Central memory CD8-positive, alpha-beta T cell (primary cell): ENCODE measurements at regions not wholly inside any gene's neighbourhood (a gene's known extent, or its start where the extent isn't known, plus 50 kb on each side); places are given as distances from the start of the nearest gene placed in this dataset.
A peak's percentile ranks its signal among the peaks of the same experiment; 100 is the strongest.

ENCODE experiments used
- ATAC-seq: fragments of 150-1000 bp; cut with Tn5 transposase; replicated peaks from 2 replicates; pipeline ENCODE4 v1.10.0; 2022; ENCODE audit warnings: mild to moderate bottlenecking, moderate FRiP score, moderate number of reproducible peaks; ENCODE audit not compliant: poor library complexity, severe bottlenecking; ENCODE audit errors: extremely low read depth
- DNase-seq, 2 donors: peaks; one replicate each; pipeline ENCODE4 v3.0.0; 2021; ENCODE audit warnings: low spot score in 2 of 2
- H3K27ac Mint-ChIP-seq: one replicate; pipeline ENCODE4 v1.8.0; 2022; ENCODE audit warnings: low read depth, mild to moderate bottlenecking, moderate library complexity, mixed read lengths
- H3K27me3 Mint-ChIP-seq: one replicate; pipeline ENCODE4 v1.8.0; 2022; ENCODE audit warnings: mixed read lengths
- H3K36me3 Mint-ChIP-seq: one replicate; pipeline ENCODE4 v1.8.0; 2022; ENCODE audit warnings: mild to moderate bottlenecking, moderate library complexity, mixed read lengths; ENCODE audit not compliant: insufficient read depth
- H3K4me1 Mint-ChIP-seq: one replicate; pipeline ENCODE4 v1.8.0; 2022; ENCODE audit warnings: mixed read lengths
- H3K4me3 Mint-ChIP-seq: one replicate; pipeline ENCODE4 v1.8.0; 2022; ENCODE audit warnings: mild to moderate bottlenecking, moderate library complexity, mixed read lengths
- H3K9me3 Mint-ChIP-seq: one replicate; pipeline ENCODE4 v1.8.0; 2022; ENCODE audit warnings: mixed read lengths

DNA sequence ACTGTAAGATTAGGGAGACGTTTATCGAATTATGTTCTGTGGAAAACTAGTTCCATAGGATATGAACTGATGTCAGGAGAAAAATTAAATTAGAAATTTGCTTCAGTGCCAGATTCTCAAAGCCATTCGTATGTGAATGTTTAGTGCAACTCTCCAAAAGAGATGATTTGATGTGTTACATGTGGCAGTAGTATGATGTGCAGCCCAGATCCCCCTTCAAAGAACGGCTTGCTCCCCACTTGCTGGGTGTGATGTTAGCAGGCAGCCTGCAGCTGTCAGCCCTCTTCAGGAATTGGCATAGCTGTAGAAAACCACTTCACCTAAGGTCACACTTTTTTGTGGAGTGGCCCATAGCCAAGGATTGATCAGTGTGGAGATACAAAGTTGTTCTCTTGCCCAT lies 127.0 kb upstream of the CCDC54 start:
- H3K4me3 Mint-ChIP-seq: no peak overlapping the region
- H3K9me3 Mint-ChIP-seq: no peaks in the 10 kb centered on the region
- H3K27me3 Mint-ChIP-seq: no peaks in the 10 kb centered on the region
- no peak for ATAC-seq
- H3K27ac Mint-ChIP-seq: no peak overlapping the region
- DNase-seq: no peak
- no peaks in the 10 kb centered on the region for H3K36me3 Mint-ChIP-seq
- H3K4me1 Mint-ChIP-seq: no peaks in the 10 kb centered on the region

DNA sequence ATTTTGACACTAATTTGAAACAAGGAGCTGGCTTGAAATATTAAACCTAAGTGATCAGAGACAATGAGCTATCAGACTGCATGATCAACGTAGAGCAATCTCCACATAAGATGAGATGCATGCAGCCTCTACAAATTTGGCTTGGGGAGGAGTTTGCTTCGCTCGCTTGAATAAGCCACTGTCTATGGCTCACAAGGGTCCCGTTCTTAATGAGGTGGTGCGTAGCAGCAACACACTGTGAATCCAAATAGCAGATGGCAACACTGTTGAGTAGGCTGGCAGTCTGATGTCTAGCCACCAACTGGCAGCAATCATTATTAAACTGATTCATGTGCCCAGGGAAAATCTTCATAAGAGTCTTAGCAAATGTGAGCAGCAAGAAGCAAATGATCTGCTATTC lies 125.4 kb upstream of the CCDC54 start:
- H3K9me3 Mint-ChIP-seq: no peaks in the 10 kb centered on the region
- no peaks in the 10 kb centered on the region for H3K27me3 Mint-ChIP-seq
- no peaks in the 10 kb centered on the region for H3K4me1 Mint-ChIP-seq
- no peak overlapping the region for H3K4me3 Mint-ChIP-seq
- H3K36me3 Mint-ChIP-seq: no peaks in the 10 kb centered on the region
- ATAC-seq: no peak
- DNase-seq: no peak
- H3K27ac Mint-ChIP-seq: no peak overlapping the region

DNA sequence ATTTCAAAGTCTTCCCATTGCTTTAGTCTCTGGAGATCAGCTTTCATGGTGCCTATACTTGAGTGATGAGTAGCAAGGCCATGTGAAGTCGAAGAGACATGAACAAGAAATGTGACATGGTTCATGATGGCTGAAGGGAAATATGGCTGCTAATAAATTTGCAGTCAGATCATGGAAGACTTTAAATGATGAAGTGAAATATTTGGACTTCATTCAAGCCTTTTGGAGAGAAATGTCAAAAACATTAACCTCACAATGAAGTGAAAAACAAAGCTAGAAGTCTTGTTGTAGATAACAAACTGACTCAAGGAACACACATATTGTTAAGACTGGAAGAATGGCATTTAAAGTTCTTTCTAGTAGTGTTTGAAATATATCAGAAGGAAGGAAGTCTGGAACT lies 120.3 kb upstream of the CCDC54 start:
- no peak for DNase-seq
- Mint-ChIP-seq H3K36me3 (no peaks in the 10 kb centered on the region), H3K9me3 (no peaks in the 10 kb centered on the region), H3K4me1 (no peaks in the 10 kb centered on the region), H3K4me3 (no peak overlapping the region), H3K27me3 (peaks cover 37% of the 10 kb centered on the region), H3K27ac (no peak overlapping the region)
- no peak for ATAC-seq

DNA sequence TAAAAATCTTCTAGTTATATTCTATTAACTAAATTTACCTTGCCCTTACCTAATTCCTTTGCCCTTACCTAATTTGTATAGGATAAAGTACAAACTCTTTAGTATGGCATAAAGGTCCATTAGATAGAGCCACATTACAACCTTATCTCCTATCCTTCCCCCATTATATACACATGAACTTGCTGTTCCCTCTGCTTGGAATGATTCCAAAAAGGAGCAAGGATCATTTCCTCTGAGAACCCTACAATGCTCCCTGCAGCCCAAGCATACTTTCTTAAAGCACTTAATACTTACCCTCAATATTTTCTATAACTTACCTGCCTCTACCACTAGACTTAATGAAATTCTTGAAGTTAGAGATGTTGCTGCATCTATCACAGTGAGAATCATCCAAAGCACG lies 118.9 kb upstream of the CCDC54 start:
- DNase-seq (no peak), ATAC-seq (no peak)
- Mint-ChIP-seq H3K4me1 (no peaks in the 10 kb centered on the region), H3K36me3 (no peaks in the 10 kb centered on the region), H3K4me3 (no peak overlapping the region), H3K27ac (no peak overlapping the region), H3K9me3 (no peaks in the 10 kb centered on the region), H3K27me3 (peaks cover 37% of the 10 kb centered on the region)

DNA sequence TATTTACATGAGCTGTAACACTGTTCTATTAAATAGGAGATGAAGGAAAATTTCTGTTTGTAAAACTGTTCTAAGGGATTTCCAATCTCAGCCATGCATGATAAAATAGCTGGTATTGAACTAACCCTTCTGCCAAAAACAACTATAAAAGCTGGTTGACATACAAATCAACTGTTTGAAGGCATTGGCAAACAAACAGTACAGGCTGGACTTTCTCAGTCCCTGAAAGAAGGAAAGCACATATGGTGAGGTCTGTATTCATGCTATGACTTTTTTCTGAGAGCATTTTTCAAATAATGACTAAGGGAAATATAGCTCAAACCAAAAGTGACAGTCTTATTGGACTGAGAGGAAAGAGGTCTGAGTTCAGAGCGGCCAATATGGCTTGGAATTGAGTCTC lies 117.0 kb upstream of the CCDC54 start:
- no peak overlapping the region for H3K27ac Mint-ChIP-seq
- no peaks in the 10 kb centered on the region for H3K36me3 Mint-ChIP-seq
- H3K4me1 Mint-ChIP-seq: no peaks in the 10 kb centered on the region
- no peaks in the 10 kb centered on the region for H3K9me3 Mint-ChIP-seq
- H3K27me3 Mint-ChIP-seq: peaks cover 37% of the 10 kb centered on the region
- ATAC-seq: no peak
- DNase-seq: no peak
- H3K4me3 Mint-ChIP-seq: no peak overlapping the region

DNA sequence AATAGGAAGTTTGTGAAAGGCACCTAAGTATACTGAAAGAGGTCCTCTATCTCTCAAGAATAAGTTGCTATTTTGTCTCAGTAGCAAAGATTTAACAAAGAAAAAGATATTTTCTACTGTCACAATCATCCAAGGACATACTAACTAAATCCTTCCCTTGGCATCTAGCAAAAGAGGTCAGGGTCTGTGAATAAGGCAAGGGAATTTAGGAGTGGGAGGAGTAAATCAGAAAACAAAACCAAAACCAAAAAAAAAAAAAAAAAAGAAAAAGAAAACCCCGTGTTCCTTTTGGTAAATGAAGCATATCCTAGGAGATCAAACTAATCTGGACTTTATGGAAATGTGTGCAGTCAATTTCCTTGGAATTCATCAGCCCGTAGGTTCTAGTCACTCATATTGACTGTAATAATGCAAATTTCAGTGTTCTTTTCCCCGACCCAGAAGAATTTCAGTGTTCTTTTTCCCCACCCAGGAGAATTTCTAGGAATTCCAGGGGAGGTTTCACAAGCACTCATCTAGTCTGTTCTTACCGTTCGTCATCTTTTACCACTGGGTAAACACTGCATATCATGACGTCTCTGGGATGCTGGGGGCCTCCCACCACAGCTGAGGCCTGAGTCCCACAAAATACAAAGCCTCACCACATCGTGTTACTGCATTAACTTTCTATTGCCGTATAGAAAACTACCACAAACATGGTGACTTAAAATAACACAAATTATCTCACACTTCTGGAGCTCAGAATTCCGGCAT lies 113.8 kb upstream of the CCDC54 start:
- no peaks in the 10 kb centered on the region for H3K36me3 Mint-ChIP-seq
- no peak overlapping the region for H3K27ac Mint-ChIP-seq
- peaks cover 29% of the 10 kb centered on the region for H3K27me3 Mint-ChIP-seq
- H3K4me1 Mint-ChIP-seq: no peaks in the 10 kb centered on the region
- no peak for ATAC-seq
- H3K4me3 Mint-ChIP-seq: peak overlapping the region; percentile 56
- DNase-seq: no peak
- no peaks in the 10 kb centered on the region for H3K9me3 Mint-ChIP-seq

DNA sequence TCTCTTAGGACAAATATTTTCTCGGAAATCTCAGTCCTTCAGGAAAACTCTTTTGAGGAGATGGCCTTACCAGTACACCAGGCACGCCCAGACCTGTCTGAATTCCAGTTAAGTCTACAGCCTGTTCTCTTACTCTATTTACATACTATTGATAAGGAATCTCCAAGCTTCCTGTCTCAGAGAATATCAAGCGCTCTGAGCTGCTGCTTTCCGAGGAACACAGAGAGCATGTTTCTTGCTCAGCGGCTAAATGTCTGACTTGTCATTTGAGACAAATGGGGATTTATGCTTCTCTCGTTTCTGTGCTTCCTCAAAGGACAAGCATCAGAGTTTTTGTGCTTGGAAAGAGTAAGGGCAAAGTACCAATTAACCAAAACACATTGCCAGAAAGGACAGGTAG lies 112.4 kb upstream of the CCDC54 start:
- Mint-ChIP-seq H3K27me3 (peaks cover 17% of the 10 kb centered on the region), H3K4me3 (no peak overlapping the region), H3K4me1 (no peaks in the 10 kb centered on the region), H3K27ac (no peak overlapping the region), H3K9me3 (no peaks in the 10 kb centered on the region), H3K36me3 (no peaks in the 10 kb centered on the region)
- DNase-seq (no peak), ATAC-seq (no peak)

DNA sequence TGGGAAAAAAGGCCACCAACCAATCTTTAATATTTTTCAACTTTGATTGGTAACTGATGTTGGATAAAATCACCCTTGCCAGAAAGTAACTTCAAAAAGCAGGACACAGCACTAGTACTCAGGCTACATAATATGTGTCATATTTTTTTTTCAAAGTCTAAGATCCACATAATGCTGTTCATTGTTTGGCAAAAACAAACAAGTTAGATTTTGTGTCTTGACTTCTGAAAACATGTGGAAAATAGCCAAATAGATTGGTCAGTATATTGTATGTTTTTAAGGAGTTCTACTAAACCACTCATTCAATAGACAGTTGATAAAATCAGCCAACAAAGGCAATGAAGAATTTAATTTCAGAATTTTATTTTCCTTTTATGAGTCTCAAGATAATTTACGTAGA lies 111.7 kb upstream of the CCDC54 start:
- H3K4me3 Mint-ChIP-seq: no peak overlapping the region
- no peak overlapping the region for H3K27ac Mint-ChIP-seq
- H3K36me3 Mint-ChIP-seq: no peaks in the 10 kb centered on the region
- peaks cover 17% of the 10 kb centered on the region for H3K27me3 Mint-ChIP-seq
- H3K4me1 Mint-ChIP-seq: no peaks in the 10 kb centered on the region
- H3K9me3 Mint-ChIP-seq: no peaks in the 10 kb centered on the region
- no peak for ATAC-seq
- no peak for DNase-seq

DNA sequence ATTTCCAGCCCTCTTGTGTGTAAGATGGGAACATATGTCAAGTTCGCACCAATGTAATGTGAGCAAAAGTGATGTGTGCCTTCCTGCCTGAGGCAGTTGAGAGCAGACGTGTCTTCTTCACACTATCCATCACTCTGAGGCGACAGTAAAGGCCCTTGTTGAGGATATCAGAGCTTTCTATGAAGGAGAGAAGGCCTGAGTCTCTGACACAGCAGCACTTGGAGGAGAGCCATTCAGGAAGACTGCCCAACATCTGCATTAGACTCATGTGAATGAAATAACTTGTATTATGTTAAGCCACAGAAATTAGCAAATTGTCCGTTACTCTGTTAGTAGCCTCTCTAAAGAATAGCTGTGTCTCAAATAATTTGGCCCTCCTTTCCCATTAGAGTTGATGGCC lies 108.8 kb upstream of the CCDC54 start:
- Mint-ChIP-seq H3K27ac (no peak overlapping the region), H3K4me3 (no peak overlapping the region), H3K36me3 (no peaks in the 10 kb centered on the region), H3K9me3 (no peaks in the 10 kb centered on the region), H3K4me1 (no peaks in the 10 kb centered on the region), H3K27me3 (peaks cover 8% of the 10 kb centered on the region)
- ATAC-seq (no peak), DNase-seq (no peak)

DNA sequence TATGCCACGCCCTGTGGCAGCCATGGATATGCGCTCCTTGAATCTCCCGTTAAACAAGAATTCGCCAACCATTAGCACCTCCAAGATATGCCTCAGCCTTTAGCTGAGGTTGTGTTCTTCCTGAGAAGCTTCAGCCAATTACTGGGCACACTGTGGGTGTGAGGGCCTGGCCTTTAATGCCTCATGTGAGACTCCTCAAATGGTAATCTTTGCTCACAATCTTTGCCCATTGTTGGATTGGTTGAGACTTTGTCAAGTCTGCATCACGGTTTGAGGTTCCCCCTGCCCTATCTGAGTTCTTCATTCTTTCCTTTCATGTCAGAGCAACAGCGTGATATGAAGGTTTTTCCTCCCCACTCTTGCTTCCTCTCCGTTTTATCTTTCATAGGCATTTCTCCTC lies 108.1 kb upstream of the CCDC54 start:
- DNase-seq (no peak), ATAC-seq (no peak)
- no peaks in the 10 kb centered on the region for H3K4me1 Mint-ChIP-seq
- H3K27ac Mint-ChIP-seq: no peak overlapping the region
- H3K36me3 Mint-ChIP-seq: no peaks in the 10 kb centered on the region
- H3K9me3 Mint-ChIP-seq: no peaks in the 10 kb centered on the region
- peaks cover 11% of the 10 kb centered on the region for H3K27me3 Mint-ChIP-seq
- H3K4me3 Mint-ChIP-seq: no peak overlapping the region

DNA sequence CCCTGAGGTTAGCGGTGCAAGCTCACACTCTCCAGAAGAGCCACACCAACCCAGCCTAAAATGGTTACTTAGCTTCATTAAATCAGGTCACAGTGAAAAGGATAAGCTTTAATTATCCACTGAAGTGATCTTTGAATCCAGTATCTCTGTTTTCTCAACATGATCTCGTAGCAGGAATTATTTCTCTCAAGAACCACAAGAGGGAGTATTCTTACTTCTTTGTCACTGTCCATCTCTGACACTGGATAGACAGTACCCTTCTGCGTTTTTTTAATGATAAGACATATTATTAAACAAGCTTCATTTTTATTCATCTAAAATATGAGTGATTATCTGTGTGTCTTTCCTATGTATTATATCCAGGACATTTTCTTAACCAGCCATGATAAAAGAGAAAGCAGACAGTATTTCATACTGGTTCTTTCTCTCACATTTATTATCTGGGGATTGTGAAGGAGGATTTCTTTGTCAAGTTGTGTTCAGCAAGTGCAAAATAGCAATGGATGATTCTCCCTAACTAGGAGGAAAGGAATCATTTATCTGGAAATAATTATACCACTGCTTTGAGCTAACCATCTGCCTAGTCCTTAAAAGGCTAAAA lies 105.4 kb upstream of the CCDC54 start:
- no peaks in the 10 kb centered on the region for H3K36me3 Mint-ChIP-seq
- no peak overlapping the region for H3K27ac Mint-ChIP-seq
- DNase-seq: no peak
- H3K4me1 Mint-ChIP-seq: no peaks in the 10 kb centered on the region
- no peak for ATAC-seq
- H3K9me3 Mint-ChIP-seq: no peaks in the 10 kb centered on the region
- peaks cover 35% of the 10 kb centered on the region for H3K27me3 Mint-ChIP-seq
- no peak overlapping the region for H3K4me3 Mint-ChIP-seq

DNA sequence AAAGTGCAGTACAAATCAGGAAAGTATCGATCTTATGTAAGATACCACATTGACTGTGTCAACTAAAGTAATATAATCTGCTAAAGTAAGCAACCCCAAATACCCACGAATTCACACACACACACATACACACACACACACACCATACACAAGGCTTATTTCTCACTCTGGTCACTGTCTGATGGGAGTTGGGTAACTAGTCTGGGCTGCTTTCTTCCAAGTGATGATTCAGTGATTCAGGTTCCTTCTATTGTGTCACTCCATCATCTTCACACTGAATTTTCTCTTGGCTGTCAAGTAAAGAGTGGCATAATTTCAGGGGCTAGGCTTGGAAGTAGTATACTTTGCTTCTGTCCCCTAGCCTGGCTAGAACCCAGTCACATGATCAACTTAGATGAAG lies 104.8 kb upstream of the CCDC54 start:
- DNase-seq (no peak), ATAC-seq (no peak)
- no peaks in the 10 kb centered on the region for H3K9me3 Mint-ChIP-seq
- H3K36me3 Mint-ChIP-seq: no peaks in the 10 kb centered on the region
- H3K4me3 Mint-ChIP-seq: no peak overlapping the region
- no peaks in the 10 kb centered on the region for H3K4me1 Mint-ChIP-seq
- no peak overlapping the region for H3K27ac Mint-ChIP-seq
- peaks cover 41% of the 10 kb centered on the region for H3K27me3 Mint-ChIP-seq

DNA sequence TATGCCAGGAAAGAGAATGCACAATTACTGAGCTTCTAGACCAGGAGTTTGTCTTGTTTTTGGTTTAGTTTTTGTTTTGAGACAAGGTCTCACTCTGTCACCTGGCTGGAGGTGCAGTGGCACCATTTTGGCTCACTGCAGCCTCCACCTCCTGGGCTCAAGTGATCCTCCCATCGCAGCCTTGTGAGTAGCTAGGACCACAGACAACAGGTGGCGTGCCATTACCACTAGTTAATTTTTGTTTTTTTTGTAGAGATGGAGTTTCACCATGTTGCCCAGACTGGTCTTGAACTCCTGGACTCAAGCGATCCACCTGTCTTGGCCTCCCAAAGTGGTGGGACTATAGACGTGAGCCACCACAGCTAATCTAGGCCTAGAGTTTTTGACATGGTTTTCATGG lies 104.4 kb upstream of the CCDC54 start:
- Mint-ChIP-seq H3K4me3 (no peak overlapping the region), H3K27me3 (peaks cover 40% of the 10 kb centered on the region), H3K36me3 (no peaks in the 10 kb centered on the region), H3K27ac (no peak overlapping the region), H3K9me3 (no peaks in the 10 kb centered on the region), H3K4me1 (no peaks in the 10 kb centered on the region)
- ATAC-seq (no peak), DNase-seq (no peak)
